Muscle layer of duodenum (tissue), 2 donors: ENCODE measurements at regions not wholly inside any gene's neighbourhood (a gene's known extent, or its start where the extent isn't known, plus 50 kb on each side); places are given as distances from the start of the nearest gene placed in this dataset.

Source experiments
- H3K27ac ChIP-seq: one replicate; pipeline ENCODE4 v1.7.0; 2013; ENCODE audit warnings: mild to moderate bottlenecking, low read length
- H3K27me3 ChIP-seq: one replicate; pipeline ENCODE4 v1.7.0; 2013; ENCODE audit warnings: low read depth, mild to moderate bottlenecking, control low read depth, low read length
- H3K36me3 ChIP-seq, 2 donors: one replicate each; pipeline ENCODE4 v1.7.0; 2013; ENCODE audit warnings: low read length in 2 of 2, control low read depth in 1 of 2, mild to moderate bottlenecking in 1 of 2; ENCODE audit not compliant: insufficient read depth in 2 of 2, control insufficient read depth in 1 of 2
- H3K4me1 ChIP-seq, 2 donors: one replicate each; pipeline ENCODE4 v1.7.0; 2013; ENCODE audit warnings: low read length in 2 of 2, mild to moderate bottlenecking in 2 of 2, control low read depth in 1 of 2, moderate library complexity in 1 of 2; ENCODE audit not compliant: insufficient read depth in 2 of 2, control insufficient read depth in 1 of 2
- H3K4me3 ChIP-seq, 2 donors: one replicate each; pipeline ENCODE4 v1.7.0; 2013; ENCODE audit warnings: low read length in 2 of 2, low read depth in 1 of 2, mild to moderate bottlenecking in 1 of 2
- H3K9me3 ChIP-seq, 2 donors: one replicate each; pipeline ENCODE4 v1.7.0; 2013; ENCODE audit warnings: low read length in 2 of 2, control low read depth in 1 of 2, mild to moderate bottlenecking in 1 of 2; ENCODE audit not compliant: control insufficient read depth in 1 of 2
- donor health status: healthy.

DNA sequence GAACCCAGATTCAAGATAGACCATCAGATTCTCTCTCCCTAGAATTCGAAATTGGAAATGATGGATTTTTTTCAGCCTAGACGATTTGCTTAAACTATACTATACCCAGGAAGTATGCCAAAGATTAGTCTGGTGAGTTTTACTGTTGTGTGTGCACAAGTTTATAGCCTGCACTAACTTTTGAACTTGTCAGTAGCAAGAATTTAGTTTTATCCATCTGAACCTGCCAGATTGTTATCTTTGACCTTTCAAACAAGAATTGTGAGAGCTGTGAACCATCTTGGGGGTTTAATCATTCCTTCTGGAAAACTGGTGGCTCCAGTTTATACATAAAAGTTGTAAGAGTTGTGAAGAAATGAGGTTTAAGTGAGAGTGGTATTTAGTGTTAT, 243.5 kb upstream of the DAAM1 start:
- H3K4me3 ChIP-seq = no peak overlapping the region
- no peaks in the 10 kb centered on the region for H3K4me1 ChIP-seq
- H3K27ac ChIP-seq = no peak overlapping the region
- H3K36me3 ChIP-seq = no peaks in the 10 kb centered on the region
- no peaks in the 10 kb centered on the region for H3K9me3 ChIP-seq
- H3K27me3 ChIP-seq = no peaks in the 10 kb centered on the region

DNA sequence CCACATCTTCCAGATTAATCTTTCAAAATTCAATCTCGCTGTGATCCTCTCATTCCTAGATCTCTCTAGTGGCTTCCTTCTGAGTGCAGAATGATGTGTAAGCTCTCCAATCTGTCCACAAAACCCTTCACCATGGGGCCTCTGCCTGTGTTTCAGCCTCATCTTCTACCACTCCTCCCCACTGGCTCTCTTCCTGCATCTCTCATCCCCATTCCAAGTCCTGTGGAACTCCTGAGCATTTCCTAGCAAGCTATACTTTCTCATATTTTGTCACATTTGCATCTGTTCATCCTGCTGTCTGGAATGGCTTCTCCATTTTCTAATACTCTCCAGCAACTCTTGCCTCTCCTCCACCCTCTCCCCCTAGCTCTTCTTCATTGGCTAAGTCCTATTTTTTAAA, 242.0 kb upstream of the DAAM1 start:
- no peaks in the 10 kb centered on the region for H3K27me3 ChIP-seq
- H3K9me3 ChIP-seq = no peaks in the 10 kb centered on the region
- no peaks in the 10 kb centered on the region for H3K36me3 ChIP-seq
- H3K27ac ChIP-seq = no peak overlapping the region
- H3K4me1 ChIP-seq = no peaks in the 10 kb centered on the region
- no peak overlapping the region for H3K4me3 ChIP-seq

DNA sequence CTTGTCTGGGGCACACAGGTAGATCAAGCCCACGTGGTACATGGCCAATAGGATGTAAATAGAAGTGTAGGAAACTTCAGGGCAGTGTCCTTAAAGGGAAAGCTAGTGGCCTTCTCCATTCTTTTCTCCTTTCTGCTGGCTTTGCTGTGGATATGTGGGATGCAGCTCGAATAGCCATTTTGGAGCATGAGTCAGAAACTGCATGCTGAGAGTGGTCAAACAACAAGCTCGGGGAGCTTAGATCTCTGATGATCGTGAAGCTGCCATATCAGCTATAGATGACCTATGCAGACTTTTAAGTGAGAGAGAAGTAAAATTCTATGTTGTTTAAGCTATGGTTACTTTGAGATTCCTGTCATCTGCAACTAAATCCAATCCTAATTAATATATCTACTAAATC, 241.3 kb upstream of the DAAM1 start:
- Histone ChIP-seq H3K27me3 (no peaks in the 10 kb centered on the region), H3K36me3 (no peaks in the 10 kb centered on the region), H3K4me1 (no peaks in the 10 kb centered on the region), H3K9me3 (no peaks in the 10 kb centered on the region), H3K4me3 (no peak overlapping the region), H3K27ac (no peak overlapping the region)

DNA sequence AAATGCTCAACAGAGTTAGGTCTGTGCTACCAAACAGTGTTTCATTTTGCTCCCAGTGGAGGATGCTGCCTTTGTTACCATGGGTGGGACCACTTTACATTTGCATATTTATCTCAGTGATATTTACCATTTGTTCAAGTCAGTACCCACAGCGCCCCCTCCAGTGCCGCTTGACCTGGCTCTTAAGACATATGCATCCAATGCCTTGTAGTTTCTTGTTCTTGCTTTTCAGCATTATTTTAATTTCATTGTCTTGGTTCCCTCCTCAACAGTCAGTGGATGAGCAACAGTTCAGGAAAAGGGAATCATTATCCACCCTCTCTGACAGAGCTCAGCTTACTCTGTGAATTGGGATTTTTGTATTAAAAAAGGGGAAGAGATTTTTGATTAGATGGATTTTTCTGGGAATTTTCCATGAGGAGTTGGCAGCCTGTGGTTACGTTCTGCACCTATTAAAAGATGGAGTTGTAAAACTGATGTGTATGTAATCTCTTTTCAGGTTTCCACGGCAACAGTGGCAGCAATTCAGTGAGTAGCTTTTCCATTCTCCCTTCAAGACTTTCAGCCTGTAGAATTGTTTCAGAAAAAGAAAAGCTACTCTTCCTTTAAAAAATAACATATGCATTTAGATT, 240.5 kb upstream of the DAAM1 start:
- no peak overlapping the region for H3K27ac ChIP-seq
- H3K27me3 ChIP-seq = no peaks in the 10 kb centered on the region
- no peaks in the 10 kb centered on the region for H3K4me1 ChIP-seq
- H3K4me3 ChIP-seq = no peak overlapping the region
- no peaks in the 10 kb centered on the region for H3K36me3 ChIP-seq
- no peaks in the 10 kb centered on the region for H3K9me3 ChIP-seq

DNA sequence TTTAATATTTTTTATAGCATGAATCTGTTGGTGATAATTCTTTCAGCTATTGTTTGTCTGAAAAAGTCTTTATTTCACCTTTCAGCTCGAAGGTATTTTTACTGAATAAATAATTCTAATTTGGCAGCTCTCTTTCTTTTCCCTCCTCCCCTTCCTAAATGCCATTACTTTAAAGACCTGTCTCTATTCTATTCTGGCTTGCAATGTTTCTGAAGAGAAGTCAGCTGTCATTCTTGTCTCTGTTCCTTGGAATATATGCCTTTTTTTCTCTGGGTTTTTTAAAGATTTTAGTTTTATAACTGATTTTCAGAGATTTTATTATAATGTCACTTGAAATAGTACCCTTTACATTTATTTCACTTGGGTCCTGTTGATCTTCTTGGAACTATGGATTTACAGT, 237.9 kb upstream of the DAAM1 start:
- no peak overlapping the region for H3K4me3 ChIP-seq
- H3K9me3 ChIP-seq = no peaks in the 10 kb centered on the region
- no peak overlapping the region for H3K27ac ChIP-seq
- H3K36me3 ChIP-seq = no peaks in the 10 kb centered on the region
- H3K4me1 ChIP-seq = peaks cover 0 to 6% of the 10 kb centered on the region in 2 donors
- no peaks in the 10 kb centered on the region for H3K27me3 ChIP-seq

DNA sequence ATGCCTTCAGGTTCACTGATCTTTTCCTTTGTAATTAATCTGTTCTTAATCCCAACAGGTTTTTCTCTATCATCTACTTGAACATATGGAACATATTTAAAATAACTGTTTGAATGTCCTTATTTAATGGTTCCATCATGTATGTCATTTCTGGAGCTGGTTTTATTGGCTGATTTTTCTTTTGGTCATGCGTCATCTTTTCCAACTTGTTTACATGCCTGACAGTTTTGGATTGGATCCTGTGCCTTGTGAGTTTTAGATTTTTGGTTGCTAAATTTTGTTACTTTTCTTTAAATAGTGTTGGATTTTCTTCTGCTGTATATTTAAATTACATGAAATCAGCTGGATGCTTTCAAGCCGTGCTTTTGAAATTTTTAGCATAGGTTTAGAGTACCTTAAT, 237.3 kb upstream of the DAAM1 start:
- Histone ChIP-seq H3K4me3 (no peak overlapping the region), H3K9me3 (no peaks in the 10 kb centered on the region), H3K36me3 (no peaks in the 10 kb centered on the region), H3K27me3 (no peaks in the 10 kb centered on the region), H3K27ac (no peak overlapping the region), H3K4me1 (peaks cover 0 to 7% of the 10 kb centered on the region in 2 donors)

DNA sequence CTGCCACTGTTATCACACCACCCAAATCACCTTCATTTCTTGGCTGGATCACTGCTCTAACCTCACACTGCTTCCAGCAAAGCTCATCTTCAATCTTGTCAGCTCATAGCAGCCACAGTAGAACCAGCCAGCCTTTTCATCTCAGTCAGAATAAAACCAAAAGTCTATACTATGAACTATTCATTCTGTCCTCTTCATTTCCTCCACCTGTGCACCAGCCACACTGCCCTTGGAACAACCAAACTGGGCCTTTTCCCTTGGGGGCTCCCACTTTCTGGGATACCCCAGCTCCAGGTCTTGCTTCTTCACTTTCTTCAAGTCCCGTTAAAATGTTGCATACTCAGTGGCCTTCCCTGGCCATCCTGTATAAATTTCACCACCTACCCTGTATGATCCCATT, 234.4 kb upstream of the DAAM1 start:
- Histone ChIP-seq H3K27me3 (no peaks in the 10 kb centered on the region), H3K4me1 (peaks cover 0 to 7% of the 10 kb centered on the region in 2 donors), H3K36me3 (no peaks in the 10 kb centered on the region), H3K9me3 (no peaks in the 10 kb centered on the region), H3K4me3 (no peak overlapping the region), H3K27ac (no peak overlapping the region)

DNA sequence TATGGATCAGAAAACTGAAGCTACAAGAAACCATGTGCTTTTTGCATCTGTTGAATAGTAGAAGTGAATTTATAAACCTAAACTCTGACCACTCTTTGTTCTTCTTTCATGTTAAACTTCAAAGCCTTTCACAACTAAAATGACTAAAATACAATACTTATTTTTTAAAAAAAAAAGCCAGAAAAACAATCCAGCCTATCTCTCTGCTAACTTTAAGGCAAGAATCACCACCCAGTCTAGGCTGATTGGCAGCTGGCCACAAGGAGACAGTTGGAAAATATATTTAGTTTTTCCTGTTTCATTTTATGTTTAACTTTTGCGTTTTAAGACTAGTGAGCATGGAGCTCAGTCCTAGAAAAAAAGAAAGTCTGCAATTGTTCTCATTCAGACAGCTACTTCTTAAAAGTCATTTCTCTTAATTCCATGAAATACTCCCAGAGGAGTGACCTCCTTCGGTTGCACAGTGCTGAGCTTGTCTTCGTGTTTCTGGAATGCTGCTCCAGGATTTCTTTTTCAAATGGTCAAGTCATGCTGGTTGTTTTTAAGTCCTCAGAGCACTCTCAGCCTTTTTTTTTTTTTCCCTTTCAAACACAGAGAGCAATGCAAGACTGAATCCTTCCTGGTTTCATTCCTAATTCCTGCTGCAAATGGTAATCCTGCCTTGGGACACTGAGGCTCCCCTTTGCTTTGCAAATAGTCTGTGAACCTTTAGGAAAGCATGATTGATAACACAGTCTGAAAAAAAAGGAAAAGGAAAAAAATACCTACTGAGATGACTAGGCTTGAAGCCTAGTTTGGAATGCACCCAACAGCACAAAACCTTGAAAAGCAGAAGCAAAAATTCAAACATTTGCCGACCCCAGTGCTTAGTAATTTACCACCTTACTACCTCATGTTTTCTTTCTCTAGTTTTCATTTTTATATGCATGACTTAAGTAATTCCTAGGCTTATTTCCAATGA, 233.3 kb upstream of the DAAM1 start:
- H3K27me3 ChIP-seq = no peaks in the 10 kb centered on the region
- no peak overlapping the region for H3K27ac ChIP-seq
- peaks cover 0 to 7% of the 10 kb centered on the region in 2 donors for H3K4me1 ChIP-seq
- H3K9me3 ChIP-seq = no peaks in the 10 kb centered on the region
- H3K36me3 ChIP-seq = no peaks in the 10 kb centered on the region
- no peak overlapping the region for H3K4me3 ChIP-seq

DNA sequence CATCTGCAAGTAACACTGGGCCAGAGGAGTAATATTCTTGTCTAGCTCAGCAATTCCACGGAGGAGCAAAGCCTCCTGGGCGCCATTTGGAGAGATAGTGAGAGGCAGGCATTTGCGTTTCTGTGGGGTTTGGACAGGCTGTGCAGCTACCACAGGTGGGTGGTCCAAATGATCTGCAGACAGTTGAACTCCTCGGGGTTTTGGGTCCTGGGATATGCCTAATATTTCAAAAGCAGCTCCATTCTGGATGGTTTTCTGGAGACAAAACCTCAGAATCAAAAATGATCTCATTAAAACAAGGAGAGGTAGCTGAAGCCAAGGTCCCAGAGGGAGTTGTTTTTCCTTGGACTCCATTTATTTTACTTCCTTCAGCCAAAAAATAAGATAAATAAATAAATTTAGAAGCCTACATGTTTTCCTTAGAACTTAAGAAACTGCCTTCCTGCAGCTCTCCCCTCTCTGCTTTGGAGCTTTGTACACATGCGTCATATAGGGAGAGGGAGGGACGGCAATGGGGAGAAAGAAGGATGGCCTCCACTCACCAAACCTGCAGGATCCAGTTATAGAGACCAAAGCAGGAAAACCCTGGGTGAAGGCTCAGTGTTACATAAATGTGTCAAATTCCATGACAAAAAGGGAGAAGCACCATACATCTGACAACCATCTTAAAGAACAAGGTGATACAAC, 227.3 kb upstream of the DAAM1 start:
- H3K4me1 ChIP-seq = no peaks in the 10 kb centered on the region
- H3K9me3 ChIP-seq = no peaks in the 10 kb centered on the region
- H3K27me3 ChIP-seq = no peaks in the 10 kb centered on the region
- no peak overlapping the region for H3K27ac ChIP-seq
- H3K4me3 ChIP-seq = no peak overlapping the region
- no peaks in the 10 kb centered on the region for H3K36me3 ChIP-seq

DNA sequence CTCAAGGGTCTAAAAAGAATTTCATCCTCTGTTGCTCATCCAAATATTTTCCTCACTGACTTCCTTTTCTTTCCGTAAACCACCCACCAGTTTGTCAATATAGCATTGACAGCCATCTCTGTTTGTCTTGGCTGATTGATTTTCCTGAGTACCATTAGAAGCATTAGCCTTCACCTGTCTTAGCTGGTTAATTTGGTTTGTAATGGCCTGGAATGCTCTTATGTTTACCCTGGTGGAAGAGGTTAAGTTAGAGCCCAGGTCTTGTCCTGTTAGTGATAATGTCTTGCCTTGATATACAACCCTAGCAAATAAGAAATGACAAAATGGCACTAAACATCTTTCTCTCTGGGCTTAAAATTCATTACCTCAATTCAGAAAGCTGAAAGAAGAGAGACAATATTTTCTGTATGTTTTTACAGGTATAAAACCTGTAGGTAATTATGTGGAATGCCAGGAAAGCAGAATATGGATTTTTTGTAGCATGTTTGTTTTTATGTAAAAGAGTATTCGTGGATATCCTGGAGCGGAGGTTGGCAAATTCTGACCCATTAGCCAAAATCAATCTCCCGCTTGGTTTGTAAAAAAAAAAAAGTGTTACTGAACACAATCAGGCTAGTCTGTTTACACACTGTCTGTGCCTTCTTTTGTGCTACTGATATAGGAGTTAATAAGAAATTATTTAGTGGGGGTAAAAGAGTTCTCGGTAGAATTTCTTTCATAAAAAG, 224.4 kb upstream of the DAAM1 start:
- Histone ChIP-seq H3K27ac (no peak overlapping the region), H3K36me3 (no peaks in the 10 kb centered on the region), H3K4me1 (no peaks in the 10 kb centered on the region), H3K27me3 (no peaks in the 10 kb centered on the region), H3K4me3 (no peak overlapping the region), H3K9me3 (no peaks in the 10 kb centered on the region)

DNA sequence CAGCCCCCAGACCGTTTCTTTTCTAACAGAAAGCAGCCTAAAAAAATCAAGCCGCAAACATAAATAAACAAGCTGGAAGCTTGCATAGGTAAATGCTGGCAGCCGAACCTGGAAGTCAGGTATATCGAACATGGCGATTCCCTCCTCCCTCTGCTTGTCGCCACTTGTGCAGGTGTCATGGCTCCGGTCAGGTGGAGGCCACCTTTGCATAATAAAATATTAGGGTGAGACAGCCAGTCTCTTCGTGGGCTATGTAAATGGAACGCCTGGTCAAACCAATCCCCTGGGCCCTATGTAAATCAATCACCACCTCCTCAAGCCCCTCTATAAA, 223.9 kb upstream of the DAAM1 start:
- Histone ChIP-seq H3K9me3 (no peaks in the 10 kb centered on the region), H3K4me3 (no peak overlapping the region), H3K27ac (no peak overlapping the region), H3K4me1 (no peaks in the 10 kb centered on the region), H3K36me3 (no peaks in the 10 kb centered on the region), H3K27me3 (no peaks in the 10 kb centered on the region)
